CD4-positive, alpha-beta T cell treated with Interleukin-15 for 1 hour (primary cell): ENCODE measurements at regions not wholly inside any gene's neighbourhood (a gene's known extent, or its start where the extent isn't known, plus 50 kb on each side); places are given as distances from the start of the nearest gene placed in this dataset.
A peak's percentile ranks its signal among the peaks of the same experiment; 100 is the strongest.

Source experiments
- DNase-seq: peaks from one replicate; pipeline ENCODE4 v3.0.0-alpha.2; 2020

- DNase-seq, result peak; percentile 17
Measured at GRCh38 chr2:144240656-144241339, 279.1 kb downstream of the ZEB2 start.

DNA sequence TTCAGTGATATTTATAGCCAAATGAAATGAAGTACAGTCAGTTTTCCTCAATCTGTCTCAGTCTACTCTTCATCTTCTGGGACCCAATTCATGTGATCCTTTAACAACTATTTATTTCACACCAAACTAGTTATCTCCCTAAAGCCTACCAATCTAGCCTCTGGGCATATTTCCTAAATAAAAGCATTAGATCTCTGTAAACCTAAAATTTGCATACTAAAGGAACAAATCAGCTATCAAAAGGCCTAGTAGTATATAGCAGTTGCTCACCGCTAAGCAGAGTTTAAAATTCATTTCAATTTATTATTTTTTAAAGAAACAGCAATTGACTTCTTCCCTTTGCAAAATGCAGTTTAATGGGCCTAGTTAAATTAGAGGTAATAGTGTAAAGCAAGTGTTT lies 280.2 kb downstream of the ZEB2 start:
- no peak for DNase-seq

- DNase-seq, result no peak
Measured at GRCh38 chr2:144239306-144239705, 280.6 kb downstream of the ZEB2 start.

GRCh38 chr2:144237830-144238627 lies 281.9 kb downstream of the ZEB2 start:
- DNase-seq, result peak; percentile 28

DNA sequence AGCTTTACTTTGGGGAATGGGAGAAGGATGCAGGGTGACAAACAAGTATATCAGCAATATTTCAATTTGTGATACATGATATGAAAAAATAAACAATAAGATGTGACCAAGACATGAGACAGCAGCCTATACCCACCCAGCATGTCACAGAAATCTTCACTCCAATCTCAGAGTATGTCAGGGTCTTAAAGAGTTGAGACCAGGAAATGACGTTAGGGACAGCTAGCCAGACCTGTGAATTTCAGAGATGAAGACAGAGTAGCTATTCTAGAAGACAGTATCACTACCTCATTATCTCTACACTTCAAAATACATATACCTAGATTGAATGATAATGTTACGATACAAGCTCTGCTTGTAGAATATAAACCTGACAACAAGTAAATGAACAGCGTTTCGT lies 282.8 kb downstream of the ZEB2 start:
- DNase-seq, result no peak

GRCh38 chr2:144235050-144235449 lies 284.9 kb downstream of the ZEB2 start:
- DNase-seq, result no peak

GRCh38 chr2:144234542-144234871 lies 285.4 kb downstream of the ZEB2 start:
- DNase-seq, result no peak

GRCh38 chr2:144233733-144234541 lies 286.0 kb downstream of the ZEB2 start:
- no peak for DNase-seq

- DNase-seq, result no peak
Measured at GRCh38 chr2:144233317-144233716, 286.6 kb downstream of the ZEB2 start.

- no peak for DNase-seq
Measured at GRCh38 chr2:144230448-144231085, 289.4 kb downstream of the ZEB2 start.

DNA sequence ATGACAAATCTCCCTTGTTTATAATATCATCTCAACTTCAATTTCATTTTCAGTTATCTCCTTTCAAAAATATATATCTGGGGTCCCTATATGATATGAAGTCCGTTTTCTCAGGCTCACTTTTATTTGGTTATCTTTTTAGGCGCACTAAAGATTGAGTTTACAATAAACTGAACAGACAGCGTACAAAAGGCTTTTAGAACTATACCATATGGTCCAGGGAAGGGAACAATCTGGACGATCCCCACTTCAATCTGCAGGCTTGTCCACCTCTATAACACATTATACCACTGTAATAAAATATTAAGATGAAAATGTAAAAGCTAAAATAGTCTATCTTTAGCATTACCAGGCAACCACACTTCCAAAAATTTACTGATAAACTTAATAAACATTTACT lies 289.9 kb downstream of the ZEB2 start:
- DNase-seq, result no peak

DNA sequence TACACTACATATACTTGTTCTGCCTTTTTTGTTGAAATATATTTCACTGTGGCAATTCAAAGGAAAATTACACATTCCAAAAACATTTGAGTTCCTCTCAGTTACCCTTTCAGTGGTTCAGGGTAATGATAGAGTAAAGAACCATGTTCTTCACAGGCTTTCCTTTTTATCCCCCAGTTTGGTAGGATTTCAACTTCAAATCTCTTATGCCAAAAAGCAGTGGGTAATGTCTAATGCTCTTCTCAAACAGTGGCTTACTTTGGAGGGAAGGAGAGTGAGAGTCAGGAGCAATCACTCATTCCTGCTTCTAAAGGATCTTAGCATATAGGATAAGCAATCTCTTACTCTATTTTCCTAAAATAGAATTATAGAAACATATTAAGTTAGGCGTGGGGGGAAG lies 290.6 kb downstream of the ZEB2 start:
- DNase-seq, result no peak

DNA sequence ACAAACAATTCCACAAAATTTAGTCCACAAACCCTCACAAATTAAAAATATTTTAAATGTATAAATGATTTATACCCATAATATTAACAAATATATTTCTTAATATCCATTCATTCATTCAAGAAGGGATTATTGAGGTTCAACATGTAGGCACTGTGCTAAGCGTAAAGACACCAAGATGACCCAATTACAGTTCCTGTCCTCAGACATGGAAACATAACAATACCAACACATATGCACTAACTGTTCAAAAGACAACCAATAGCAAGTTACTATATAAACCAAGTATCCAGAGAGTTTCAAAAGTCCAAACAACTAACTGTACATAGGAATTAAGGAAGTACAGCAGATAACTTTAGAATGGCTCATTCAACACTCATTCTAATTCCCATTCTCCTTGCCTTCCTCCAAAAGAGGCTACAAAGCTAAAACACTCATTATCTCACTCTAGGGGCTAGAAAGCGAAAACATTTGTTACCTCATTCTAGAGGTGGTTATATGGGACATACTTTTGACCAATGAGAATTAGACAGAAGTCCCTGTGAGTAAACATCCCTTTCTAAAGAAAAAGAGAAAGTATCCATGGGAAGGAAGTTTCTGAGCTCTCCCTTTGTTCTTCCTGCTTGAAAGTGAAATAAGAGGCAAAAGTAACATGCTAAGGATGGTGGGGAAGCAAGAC lies 292.4 kb downstream of the ZEB2 start:
- DNase-seq, result no peak

GRCh38 chr2:144225076-144225475 lies 294.8 kb downstream of the ZEB2 start:
- no peak for DNase-seq

GRCh38 chr2:144224472-144224871 lies 295.4 kb downstream of the ZEB2 start:
- DNase-seq, result no peak

- DNase-seq, result no peak
Measured at GRCh38 chr2:144219979-144220378, 299.9 kb downstream of the ZEB2 start.

DNA sequence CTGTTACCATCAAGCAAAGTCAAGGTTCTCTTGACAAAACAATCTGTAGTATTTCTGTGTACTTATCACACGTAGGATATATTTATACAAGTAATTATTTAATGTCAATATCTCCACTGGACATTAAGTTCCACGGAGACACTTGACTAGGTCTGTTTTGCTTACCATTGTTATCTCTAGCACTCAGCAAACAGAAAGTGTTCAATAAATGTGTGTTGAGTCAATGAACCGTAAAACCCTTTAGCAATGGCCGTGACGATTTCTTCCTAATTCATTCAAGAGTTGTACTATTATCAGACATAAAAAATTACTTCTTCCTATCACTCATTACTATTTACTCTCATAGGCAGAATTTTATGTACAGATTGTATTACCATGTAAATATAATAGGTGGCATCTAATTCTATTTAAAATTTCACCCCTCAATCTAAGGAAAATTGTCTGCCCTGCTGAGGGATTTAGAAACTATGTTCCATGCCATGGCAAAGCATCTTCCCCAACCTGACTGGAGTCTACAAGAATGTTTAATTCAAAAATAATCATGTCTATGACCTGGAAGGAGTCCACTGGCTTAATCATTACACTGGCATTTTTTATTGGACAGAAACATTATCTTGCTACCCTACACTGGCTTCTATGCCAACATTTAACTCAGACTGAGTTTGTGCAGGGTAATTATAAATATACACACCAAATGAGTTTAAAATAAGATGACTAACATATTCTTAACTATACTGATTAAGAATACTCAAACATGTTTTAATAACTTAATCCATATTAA lies 301.9 kb downstream of the ZEB2 start:
- DNase-seq, result no peak

DNA sequence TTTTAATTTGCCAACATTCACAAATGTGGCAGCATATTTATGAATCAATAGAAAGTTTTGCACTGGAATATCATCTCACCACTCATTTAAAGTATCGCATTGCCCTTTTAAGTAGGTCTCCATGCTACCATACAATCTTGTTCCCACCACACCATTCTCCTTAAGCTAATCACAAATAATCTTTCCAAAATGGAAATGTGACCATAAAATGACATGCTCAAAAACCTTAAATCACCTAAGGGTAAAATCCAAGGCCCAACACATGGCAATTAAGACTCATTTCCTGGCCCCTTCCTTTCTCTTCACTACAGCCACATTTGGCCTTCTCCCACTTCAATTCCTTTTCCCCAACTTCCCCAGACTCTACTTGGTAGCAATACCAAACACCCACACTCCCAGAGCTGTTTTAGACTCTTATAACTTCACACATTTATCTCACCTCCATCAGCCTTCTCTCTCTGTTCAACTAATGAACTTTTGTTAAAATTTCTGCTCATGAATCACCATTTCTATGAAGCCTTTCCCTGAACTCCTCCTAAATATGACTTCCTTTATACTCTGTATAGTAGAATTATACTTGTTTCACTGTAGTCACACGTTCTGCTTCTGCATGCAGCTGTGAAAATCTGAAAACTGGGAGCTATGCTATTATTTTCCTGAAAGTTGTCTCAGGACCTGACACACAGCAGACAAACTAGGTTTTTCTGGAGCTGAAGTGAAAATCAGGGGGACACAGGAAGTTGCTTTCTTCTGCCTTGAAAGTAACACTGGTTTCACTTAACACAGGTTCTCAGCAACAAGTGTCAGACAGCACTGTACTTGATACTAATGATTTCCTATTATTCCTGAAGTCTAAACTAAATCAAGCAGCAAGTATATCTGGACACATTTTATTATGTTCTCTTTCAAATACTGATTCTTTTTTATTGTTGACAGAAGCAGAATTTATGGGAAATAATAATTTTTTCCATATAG lies 303.9 kb downstream of the ZEB2 start:
- no peak for DNase-seq

- no peak for DNase-seq
Measured at GRCh38 chr2:144215207-144215606, 304.7 kb downstream of the ZEB2 start.

DNA sequence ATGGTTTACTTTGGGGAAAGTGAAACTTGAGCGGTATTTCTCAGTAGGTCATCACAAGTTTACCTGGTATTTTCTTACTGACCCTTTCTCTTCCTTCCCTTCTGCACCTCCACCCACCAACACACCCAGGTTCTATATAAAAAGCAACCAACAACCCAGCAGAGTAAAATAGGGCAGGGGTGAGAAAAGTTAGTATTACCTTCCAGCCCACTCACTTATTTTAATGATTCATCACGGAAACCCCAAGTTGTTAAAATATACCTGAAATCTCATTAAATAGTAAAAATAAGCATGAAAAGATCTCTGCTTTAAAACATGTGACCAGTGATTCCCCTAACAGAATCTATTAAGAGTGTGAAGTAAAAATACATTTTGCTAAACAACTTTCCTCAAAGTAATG lies 306.1 kb downstream of the ZEB2 start:
- DNase-seq, result no peak

DNA sequence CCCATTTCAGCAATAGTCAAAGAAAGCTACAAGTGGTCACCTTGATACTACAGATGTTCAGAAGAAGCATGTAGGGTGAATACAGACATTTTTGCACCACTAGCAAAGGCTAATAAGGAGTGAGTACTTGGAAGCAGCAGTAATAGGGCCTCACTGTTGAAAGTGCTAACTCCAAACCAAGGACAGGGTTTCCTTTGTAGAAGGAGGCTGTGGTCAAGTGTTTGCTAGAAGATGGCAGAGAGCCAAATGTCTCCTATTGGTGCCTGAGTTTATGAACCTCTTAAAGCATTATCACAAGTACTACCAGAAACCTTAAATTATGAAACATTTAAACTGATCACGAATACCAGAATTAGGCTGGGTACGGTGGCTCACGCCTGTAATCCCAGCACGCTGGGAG lies 308.1 kb downstream of the ZEB2 start:
- DNase-seq, result no peak
